H1 (cell line): ENCODE measurements at regions not wholly inside any gene's neighbourhood (a gene's known extent, or its start where the extent isn't known, plus 50 kb on each side); places are given as distances from the start of the nearest gene placed in this dataset.

Source experiments
- CTCF ChIA-PET: fragments of 300-600 bp; sonication (Branson Sonifier 250); formaldehyde crosslinking; loops from one replicate; lab custom pipeline; 2021; ENCODE audit not compliant: partially characterized antibody; lab: Charles Lee
- POLR2A ChIA-PET: fragments of 300-600 bp; sonication (Branson Sonifier 250); formaldehyde crosslinking; loops from one replicate; lab custom pipeline; 2021; ENCODE audit warnings: inconsistent platforms; ENCODE audit not compliant: partially characterized antibody; lab: Charles Lee
- DNase-seq, 2 experiments: peaks; one replicate each; pipeline versions ENCODE4 v3.0.0 to v3.0.0-alpha.2; 2010 to 2022; ENCODE audit warnings: low spot score in 2 of 2, low read depth in 1 of 2, mixed read lengths in 1 of 2
- FAIRE-seq: peaks from 2 replicates; lab custom pipeline; 2011; peaks lifted over from hg19 to GRCh38; lab: Jason Lieb, UNC
- H2AFZ ChIP-seq: 2 replicates; pipeline ENCODE4 v1.8.1; 2012; ENCODE audit warnings: low read length, inconsistent platforms
- H2AK5ac ChIP-seq: 2 replicates; pipeline ENCODE4 v1.6.1; 2013; ENCODE audit warnings: low read depth, low read length
- H2BK120ac ChIP-seq: replicated peaks from 2 replicates; pipeline ENCODE3; 2013; ENCODE audit warnings: low read depth, low read length, inconsistent platforms
- H2BK12ac ChIP-seq: 2 replicates; pipeline ENCODE4 v1.6.1; 2013; ENCODE audit warnings: low read depth, low read length
- H2BK15ac ChIP-seq: 2 replicates; pipeline ENCODE4 v1.6.1; 2013; ENCODE audit warnings: low read length
- H2BK20ac ChIP-seq: 2 replicates; pipeline ENCODE4 v1.6.1; 2013; ENCODE audit warnings: low read length
- H2BK5ac ChIP-seq: 2 replicates; pipeline ENCODE4 v1.6.1; 2013; ENCODE audit warnings: low read depth, low read length
- H3K14ac ChIP-seq: 2 replicates; pipeline ENCODE4 v1.6.1; 2013; ENCODE audit warnings: inconsistent platforms; ENCODE audit not compliant: insufficient read length
- H3K18ac ChIP-seq: 2 replicates; pipeline ENCODE4 v1.6.1; 2013; ENCODE audit warnings: low read length; ENCODE audit errors: extremely low read depth
- H3K23ac ChIP-seq: 2 replicates; pipeline ENCODE4 v1.6.1; 2013; ENCODE audit warnings: inconsistent platforms; ENCODE audit not compliant: insufficient read length
- H3K23me2 ChIP-seq: 2 replicates; pipeline ENCODE4 v1.6.1; 2013; ENCODE audit warnings: low read depth, low read length
- H3K27ac ChIP-seq: 2 replicates; pipeline ENCODE4 v1.6.1; 2011; ENCODE audit warnings: low read depth, low read length, inconsistent platforms
- H3K27me3 ChIP-seq, 4 experiments: replicated peaks in 1 of 4; 1 replicate in 1 of 4; 2 replicates in 3 of 4; pipeline versions ENCODE4 v1.6.1 to v1.8.1; 2011 to 2013; ENCODE audit warnings: low read length in 3 of 4, mild to moderate bottlenecking in 3 of 4, inconsistent platforms in 2 of 4, mixed read lengths in 2 of 4, moderate library complexity in 1 of 4; ENCODE audit not compliant: control insufficient read depth in 3 of 4, insufficient read depth in 3 of 4; ENCODE audit errors: extremely low read depth in 1 of 4
- H3K36me3 ChIP-seq, 4 experiments: 2 replicates each; pipeline versions ENCODE4 v1.6.1 to v1.8.1; 2011 to 2013; ENCODE audit warnings: mild to moderate bottlenecking in 4 of 4, low read length in 3 of 4, moderate library complexity in 2 of 4, control low read depth in 1 of 4, inconsistent platforms in 1 of 4; ENCODE audit not compliant: insufficient read depth in 4 of 4, control insufficient read depth in 2 of 4
- H3K4ac ChIP-seq: replicated peaks from 2 replicates; pipeline ENCODE3; 2013; ENCODE audit warnings: low read length, low read depth, mixed read lengths, inconsistent platforms; ENCODE audit not compliant: insufficient read length
- H3K4me1 ChIP-seq, 4 experiments: replicated peaks in 1 of 4; 1 replicate in 1 of 4; 2 replicates in 3 of 4; pipeline versions ENCODE4 v1.6.1 to v1.8.1; 2011 to 2013; ENCODE audit warnings: low read length in 3 of 4, inconsistent platforms in 2 of 4, mixed read lengths in 1 of 4; ENCODE audit not compliant: insufficient read depth in 4 of 4, control insufficient read depth in 3 of 4
- H3K4me2 ChIP-seq, 2 experiments: 2 replicates each; pipeline versions ENCODE4 v1.6.1 to v1.8.1; 2011 to 2013; ENCODE audit warnings: low read depth in 2 of 2, low read length in 2 of 2, control low read depth in 1 of 2, inconsistent platforms in 1 of 2, mild to moderate bottlenecking in 1 of 2; ENCODE audit not compliant: insufficient read depth in 1 of 2
- H3K4me3 ChIP-seq, 4 experiments: fragments of 200-600, 300-600 bp in 1 of 4; sonication (generic), shearing (Covaris generic), sonication (Bioruptor Twin) in 1 of 4; 2 replicates each; pipeline versions ENCODE4 v1.5.1 to v1.8.1; 2011 to 2016; ENCODE audit warnings: low read length in 4 of 4, low read depth in 3 of 4, control low read depth in 2 of 4, inconsistent platforms in 2 of 4, mild to moderate bottlenecking in 2 of 4, mixed read lengths in 1 of 4, moderate library complexity in 1 of 4; ENCODE audit not compliant: insufficient read depth in 2 of 4; ENCODE audit errors: extremely low read depth in 1 of 4
- H3K56ac ChIP-seq: replicated peaks from 2 replicates; pipeline ENCODE3; 2013; ENCODE audit warnings: low read depth, mild to moderate bottlenecking, mixed read lengths, low read length, inconsistent platforms; ENCODE audit not compliant: insufficient read length
- H3K79me1 ChIP-seq: 2 replicates; pipeline ENCODE4 v1.6.1; 2013; ENCODE audit warnings: low read depth, low read length, control low read depth
- H3K79me2 ChIP-seq, 2 experiments: 2 replicates each; pipeline versions ENCODE4 v1.6.1 to v1.8.1; 2012 to 2013; ENCODE audit warnings: low read length in 2 of 2, mild to moderate bottlenecking in 2 of 2, inconsistent platforms in 1 of 2; ENCODE audit not compliant: insufficient read depth in 2 of 2, control insufficient read depth in 1 of 2
- H3K9ac ChIP-seq, 4 experiments: replicated peaks in 1 of 4; 1 replicate in 1 of 4; 2 replicates in 3 of 4; pipeline versions ENCODE4 v1.6.1 to v1.8.1; 2011 to 2013; ENCODE audit warnings: low read depth in 3 of 4, low read length in 3 of 4, control low read depth in 2 of 4, mild to moderate bottlenecking in 2 of 4, moderate library complexity in 2 of 4, inconsistent platforms in 1 of 4; ENCODE audit errors: extremely low read depth in 1 of 4
- H3K9me3 ChIP-seq, 2 experiments: 2 replicates each; pipeline versions ENCODE4 v1.6.1 to v1.8.1; 2012 to 2013; ENCODE audit warnings: mild to moderate bottlenecking in 2 of 2, moderate library complexity in 2 of 2, control low read depth in 1 of 2, inconsistent platforms in 1 of 2, low read depth in 1 of 2, low read length in 1 of 2, mixed read lengths in 1 of 2; ENCODE audit not compliant: insufficient read depth in 2 of 2
- H4K20me1 ChIP-seq, 2 experiments: replicated peaks in 1 of 2; 2 replicates each; pipeline versions ENCODE3 to v1.8.1; 2011 to 2013; ENCODE audit warnings: inconsistent platforms in 2 of 2, low read length in 2 of 2, mild to moderate bottlenecking in 1 of 2; ENCODE audit not compliant: insufficient read depth in 2 of 2, control insufficient read depth in 1 of 2
- H4K5ac ChIP-seq: 2 replicates; pipeline ENCODE4 v1.6.1; 2013; ENCODE audit warnings: low read length, low read depth, mixed read lengths, inconsistent platforms; ENCODE audit not compliant: insufficient read length
- H4K8ac ChIP-seq: 2 replicates; pipeline ENCODE4 v1.8.0; 2013; ENCODE audit warnings: mild to moderate bottlenecking, moderate library complexity, low read length, inconsistent platforms; ENCODE audit not compliant: insufficient read depth; ENCODE audit errors: extremely low read depth
- H4K91ac ChIP-seq: replicated peaks from 2 replicates; pipeline ENCODE3; 2013; ENCODE audit warnings: low read length, mixed read lengths, inconsistent platforms; ENCODE audit not compliant: insufficient read length
- SIN3A ChIP-seq, 2 experiments: IDR thresholded peaks in 1 of 2; conservative IDR thresholded peaks in 1 of 2; 2 replicates each; pipeline ENCODE4 v1.6.1; 2011 to 2012; ENCODE audit warnings: low read length in 2 of 2, improper control_type of control experiment in 1 of 2, low read depth in 1 of 2, mild to moderate bottlenecking in 1 of 2
- WGBS, 2 experiments: shearing (Covaris generic) in 1 of 2; methylation state at CpG; one replicate each; pipeline versions ENCODE4 v1.1.6 to v1.1.7; 2013 to 2015; ENCODE audit warnings: low lambda C conversion rate in 2 of 2, mixed read lengths in 2 of 2, inconsistent platforms in 1 of 2, low coverage in 1 of 2, missing lambda C conversion rate in 1 of 2; ENCODE audit not compliant: insufficient replicate concordance in 2 of 2, insufficient coverage in 1 of 2, insufficient read length in 1 of 2; ENCODE audit errors: extremely low coverage in 1 of 2, missing lambda C conversion rate in 1 of 2; 5-methylcytosine and 5-hydroxymethylcytosine counted together
- TF ChIP-seq, protein P1 (sequence below): IDR thresholded peaks from 2 replicates; pipeline ENCODE4 v1.6.1; 2011; ENCODE audit warnings: low read length, improper control_type of control experiment

DNA sequence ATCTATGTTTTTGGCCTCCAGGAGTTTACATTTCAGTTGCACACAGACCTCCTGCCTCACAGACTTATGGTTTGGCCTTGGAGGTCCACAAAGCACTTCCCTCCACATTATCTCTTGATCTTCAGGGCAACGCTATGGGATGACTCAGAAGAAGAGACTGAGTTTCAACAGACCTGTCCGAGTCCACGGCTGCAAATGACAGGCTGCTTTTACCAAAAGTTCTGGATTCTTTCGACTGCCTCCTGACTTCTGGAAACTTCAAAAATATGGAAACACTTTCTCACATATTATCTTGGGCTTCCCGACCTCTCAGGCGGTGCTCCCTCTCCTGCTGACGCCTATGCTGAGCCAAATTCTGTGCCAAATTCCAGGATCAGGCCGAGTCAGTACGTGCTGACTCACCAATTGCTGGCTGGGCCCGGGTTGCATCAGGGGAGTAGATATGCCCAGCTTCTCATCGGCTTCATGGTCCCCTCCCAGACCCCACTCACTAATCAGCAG, 190.2 kb downstream of the BMP7 start:
- no peak overlapping the region for H2AK5ac ChIP-seq
- H3K79me2 ChIP-seq, result no peaks in the 10 kb centered on the region
- FAIRE-seq, result no peak
- no peak overlapping the region for H2BK15ac ChIP-seq
- peaks cover 0 to 6% (median 2%) of the 10 kb centered on the region in 4 experiments for H3K4me1 ChIP-seq
- H3K56ac ChIP-seq, result no peak overlapping the region
- H2BK20ac ChIP-seq, result no peak overlapping the region
- no peak overlapping the region for H2BK12ac ChIP-seq
- no peak overlapping the region for H3K9ac ChIP-seq
- H2AFZ ChIP-seq, result no peak overlapping the region
- 87% methylated on average over 11 of the region's 11 CpGs; no CpG with 5 or more reads in 1 of the 2 experiments for WGBS, 2 experiments
- ChIA-PET POLR2A (no interaction called here), CTCF (no interaction called here)
- H4K20me1 ChIP-seq, result no peaks in the 10 kb centered on the region
- no peaks in the 10 kb centered on the region for H3K36me3 ChIP-seq
- H3K23me2 ChIP-seq, result peaks cover 2% of the 10 kb centered on the region
- peaks cover 0 to 5% of the 10 kb centered on the region in 2 experiments; a peak in 2 of 4 replicates for H3K9me3 ChIP-seq
- no peaks in the 10 kb centered on the region for H3K79me1 ChIP-seq
- no peak overlapping the region for H2BK5ac ChIP-seq
- H3K4ac ChIP-seq, result no peak overlapping the region
- no peak overlapping the region for H3K4me2 ChIP-seq
- no peak for TF ChIP-seq SIN3A (conservative IDR thresholded peaks at IDR 0.05 in 1 of 2, IDR thresholded peaks at IDR 0.05 in 1 of 2; ENCODE audit: low read depth in 1 of 2, low read length in 2 of 2)
- TF ChIP-seq, protein P1, sequence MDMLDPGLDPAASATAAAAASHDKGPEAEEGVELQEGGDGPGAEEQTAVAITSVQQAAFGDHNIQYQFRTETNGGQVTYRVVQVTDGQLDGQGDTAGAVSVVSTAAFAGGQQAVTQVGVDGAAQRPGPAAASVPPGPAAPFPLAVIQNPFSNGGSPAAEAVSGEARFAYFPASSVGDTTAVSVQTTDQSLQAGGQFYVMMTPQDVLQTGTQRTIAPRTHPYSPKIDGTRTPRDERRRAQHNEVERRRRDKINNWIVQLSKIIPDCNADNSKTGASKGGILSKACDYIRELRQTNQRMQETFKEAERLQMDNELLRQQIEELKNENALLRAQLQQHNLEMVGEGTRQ, result no peak
- no peak overlapping the region for H4K91ac ChIP-seq
- DNase-seq, result no peak
- H3K4me3 ChIP-seq, result no peak overlapping the region
- H2BK120ac ChIP-seq, result no peak overlapping the region
- H4K5ac ChIP-seq, result no peak overlapping the region
- H3K14ac ChIP-seq, result no peak overlapping the region
- no peak overlapping the region for H3K18ac ChIP-seq
- no peak overlapping the region for H3K27ac ChIP-seq
- H3K27me3 ChIP-seq, result peaks cover 0 to 8% (median 5%) of the 10 kb centered on the region in 4 experiments; a peak in 3 of 7 replicates
- no peak overlapping the region for H3K23ac ChIP-seq
- H4K8ac ChIP-seq, result no peak overlapping the region
